ENCODE measurements at regions not wholly inside any gene's neighbourhood (a gene's known extent, or its start where the extent isn't known, plus 50 kb on each side); places are given as distances from the start of the nearest gene placed in this dataset.

DNA sequence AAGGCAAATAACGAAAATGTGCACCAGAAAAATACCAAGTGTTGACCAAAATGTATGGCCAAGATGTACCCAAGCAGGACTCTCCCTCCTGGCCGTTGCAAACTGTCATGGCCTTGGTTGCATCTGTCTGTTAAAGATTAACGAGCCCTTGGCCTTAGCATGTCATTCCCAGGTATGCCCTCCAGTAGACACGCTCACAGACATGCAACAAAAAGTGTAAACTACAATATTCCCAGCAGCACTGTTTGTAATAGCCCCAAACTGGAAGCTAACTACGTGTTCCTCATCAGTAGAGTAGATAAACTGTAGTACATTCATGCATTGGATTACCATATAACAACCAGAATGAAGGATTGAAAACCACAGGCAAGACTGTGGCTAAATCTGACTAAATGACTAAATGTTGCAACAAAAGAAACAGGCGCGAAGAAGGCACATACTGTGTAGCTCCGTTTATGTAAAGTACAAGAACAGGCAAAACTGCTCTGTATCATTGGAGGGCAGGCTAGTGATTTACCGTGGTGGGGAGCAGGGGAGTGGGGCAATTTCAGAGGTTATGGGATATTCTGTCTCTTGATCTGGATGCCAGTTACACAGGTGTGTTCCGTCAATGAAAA is 232.8 kb upstream of the DIO3 start (continued):
- TF ChIP-seq ERF (CRISPR knock-in tag; IDR thresholded peaks at IDR 0.05) (0 out of 2 replicates have a peak, but pooled peaks have one; percentile 16), ZNF746 (CRISPR knock-in tag; IDR thresholded peaks at IDR 0.05) (no peak), HDAC1 (CRISPR knock-in tag; IDR thresholded peaks at IDR 0.05) (0 out of 2 replicates have a peak, but pooled peaks have one; percentile 13), TBX2 (CRISPR knock-in tag; IDR thresholded peaks at IDR 0.05; ENCODE audit: borderline replicate concordance) (peak; percentile 41; the same call in 1 of the 2 replicates), ELF3 (CRISPR knock-in tag; IDR thresholded peaks at IDR 0.05) (peak; percentile 53), HNF4G (IDR thresholded peaks at IDR 0.05; ENCODE audit: borderline replicate concordance, low read depth, low read length) (no peak), HNF4G (CRISPR knock-in tag; IDR thresholded peaks at IDR 0.05; ENCODE audit: borderline replicate concordance, low read depth) (no peak), WIZ (CRISPR knock-in tag; IDR thresholded peaks at IDR 0.05) (0 out of 2 replicates have a peak, but pooled peaks have one; percentile 79), ASH2L (IDR thresholded peaks at IDR 0.05; ENCODE audit: insufficient read length, low read depth, low read length) (peak; percentile 22), LCORL (IDR thresholded peaks at IDR 0.05) (no peak), LCORL (CRISPR knock-in tag; IDR thresholded peaks at IDR 0.05) (peak; percentile 80), HOXA9 (CRISPR knock-in tag; IDR thresholded peaks at IDR 0.05; ENCODE audit: borderline replicate concordance) (peak; percentile 16; the same call in 1 of the 2 replicates)
- TF ChIP-seq, protein P1, sequence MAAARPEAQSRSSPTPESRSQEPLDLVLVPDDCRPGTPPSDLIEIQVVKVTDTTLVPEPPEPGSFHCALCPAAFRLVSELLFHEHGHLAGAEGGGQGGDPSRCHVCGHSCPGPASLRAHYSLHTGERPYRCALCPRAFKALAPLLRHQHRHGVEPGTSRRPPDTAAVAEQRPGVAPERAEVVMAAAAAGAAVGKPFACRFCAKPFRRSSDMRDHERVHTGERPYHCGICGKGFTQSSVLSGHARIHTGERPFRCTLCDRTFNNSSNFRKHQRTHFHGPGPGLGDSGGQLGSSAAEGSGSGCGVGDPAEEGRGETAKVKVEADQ (CRISPR knock-in tag; IDR thresholded peaks at IDR 0.05; ENCODE audit: borderline replicate concordance): no peak
- TF ChIP-seq, protein P2, sequence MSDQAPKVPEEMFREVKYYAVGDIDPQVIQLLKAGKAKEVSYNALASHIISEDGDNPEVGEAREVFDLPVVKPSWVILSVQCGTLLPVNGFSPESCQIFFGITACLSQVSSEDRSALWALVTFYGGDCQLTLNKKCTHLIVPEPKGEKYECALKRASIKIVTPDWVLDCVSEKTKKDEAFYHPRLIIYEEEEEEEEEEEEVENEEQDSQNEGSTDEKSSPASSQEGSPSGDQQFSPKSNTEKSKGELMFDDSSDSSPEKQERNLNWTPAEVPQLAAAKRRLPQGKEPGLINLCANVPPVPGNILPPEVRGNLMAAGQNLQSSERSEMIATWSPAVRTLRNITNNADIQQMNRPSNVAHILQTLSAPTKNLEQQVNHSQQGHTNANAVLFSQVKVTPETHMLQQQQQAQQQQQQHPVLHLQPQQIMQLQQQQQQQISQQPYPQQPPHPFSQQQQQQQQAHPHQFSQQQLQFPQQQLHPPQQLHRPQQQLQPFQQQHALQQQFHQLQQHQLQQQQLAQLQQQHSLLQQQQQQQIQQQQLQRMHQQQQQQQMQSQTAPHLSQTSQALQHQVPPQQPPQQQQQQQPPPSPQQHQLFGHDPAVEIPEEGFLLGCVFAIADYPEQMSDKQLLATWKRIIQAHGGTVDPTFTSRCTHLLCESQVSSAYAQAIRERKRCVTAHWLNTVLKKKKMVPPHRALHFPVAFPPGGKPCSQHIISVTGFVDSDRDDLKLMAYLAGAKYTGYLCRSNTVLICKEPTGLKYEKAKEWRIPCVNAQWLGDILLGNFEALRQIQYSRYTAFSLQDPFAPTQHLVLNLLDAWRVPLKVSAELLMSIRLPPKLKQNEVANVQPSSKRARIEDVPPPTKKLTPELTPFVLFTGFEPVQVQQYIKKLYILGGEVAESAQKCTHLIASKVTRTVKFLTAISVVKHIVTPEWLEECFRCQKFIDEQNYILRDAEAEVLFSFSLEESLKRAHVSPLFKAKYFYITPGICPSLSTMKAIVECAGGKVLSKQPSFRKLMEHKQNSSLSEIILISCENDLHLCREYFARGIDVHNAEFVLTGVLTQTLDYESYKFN (CRISPR knock-in tag; conservative IDR thresholded peaks at IDR 0.05): peak; percentile 74
- TF ChIP-seq, protein P3, sequence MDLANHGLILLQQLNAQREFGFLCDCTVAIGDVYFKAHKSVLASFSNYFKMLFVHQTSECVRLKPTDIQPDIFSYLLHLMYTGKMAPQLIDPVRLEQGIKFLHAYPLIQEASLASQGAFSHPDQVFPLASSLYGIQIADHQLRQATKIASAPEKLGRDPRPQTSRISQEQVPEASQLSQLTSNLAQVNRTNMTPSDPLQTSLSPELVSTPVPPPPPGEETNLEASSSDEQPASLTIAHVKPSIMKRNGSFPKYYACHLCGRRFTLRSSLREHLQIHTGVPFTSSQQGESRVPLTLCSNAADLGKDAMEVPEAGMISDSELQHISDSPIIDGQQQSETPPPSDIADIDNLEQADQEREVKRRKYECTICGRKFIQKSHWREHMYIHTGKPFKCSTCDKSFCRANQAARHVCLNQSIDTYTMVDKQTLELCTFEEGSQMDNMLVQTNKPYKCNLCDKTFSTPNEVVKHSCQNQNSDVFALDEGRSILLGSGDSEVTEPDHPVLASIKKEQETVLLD (CRISPR knock-in tag; IDR thresholded peaks at IDR 0.05; ENCODE audit: low read depth): no peak
- TF ChIP-seq, protein P4, sequence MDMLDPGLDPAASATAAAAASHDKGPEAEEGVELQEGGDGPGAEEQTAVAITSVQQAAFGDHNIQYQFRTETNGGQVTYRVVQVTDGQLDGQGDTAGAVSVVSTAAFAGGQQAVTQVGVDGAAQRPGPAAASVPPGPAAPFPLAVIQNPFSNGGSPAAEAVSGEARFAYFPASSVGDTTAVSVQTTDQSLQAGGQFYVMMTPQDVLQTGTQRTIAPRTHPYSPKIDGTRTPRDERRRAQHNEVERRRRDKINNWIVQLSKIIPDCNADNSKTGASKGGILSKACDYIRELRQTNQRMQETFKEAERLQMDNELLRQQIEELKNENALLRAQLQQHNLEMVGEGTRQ (IDR thresholded peaks at IDR 0.05; ENCODE audit: low read depth, low read length): no peak
- TF ChIP-seq, protein P4 (CRISPR knock-in tag; IDR thresholded peaks at IDR 0.05; ENCODE audit: borderline replicate concordance): no peak
- TF ChIP-seq, protein P5, sequence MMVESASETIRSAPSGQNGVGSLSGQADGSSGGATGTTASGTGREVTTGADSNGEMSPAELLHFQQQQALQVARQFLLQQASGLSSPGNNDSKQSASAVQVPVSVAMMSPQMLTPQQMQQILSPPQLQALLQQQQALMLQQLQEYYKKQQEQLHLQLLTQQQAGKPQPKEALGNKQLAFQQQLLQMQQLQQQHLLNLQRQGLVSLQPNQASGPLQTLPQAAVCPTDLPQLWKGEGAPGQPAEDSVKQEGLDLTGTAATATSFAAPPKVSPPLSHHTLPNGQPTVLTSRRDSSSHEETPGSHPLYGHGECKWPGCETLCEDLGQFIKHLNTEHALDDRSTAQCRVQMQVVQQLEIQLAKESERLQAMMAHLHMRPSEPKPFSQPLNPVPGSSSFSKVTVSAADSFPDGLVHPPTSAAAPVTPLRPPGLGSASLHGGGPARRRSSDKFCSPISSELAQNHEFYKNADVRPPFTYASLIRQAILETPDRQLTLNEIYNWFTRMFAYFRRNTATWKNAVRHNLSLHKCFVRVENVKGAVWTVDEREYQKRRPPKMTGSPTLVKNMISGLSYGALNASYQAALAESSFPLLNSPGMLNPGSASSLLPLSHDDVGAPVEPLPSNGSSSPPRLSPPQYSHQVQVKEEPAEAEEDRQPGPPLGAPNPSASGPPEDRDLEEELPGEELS (CRISPR knock-in tag; IDR thresholded peaks at IDR 0.05): peak; percentile 66; the same call in 1 of the 2 replicates
- TF ChIP-seq, protein P6, sequence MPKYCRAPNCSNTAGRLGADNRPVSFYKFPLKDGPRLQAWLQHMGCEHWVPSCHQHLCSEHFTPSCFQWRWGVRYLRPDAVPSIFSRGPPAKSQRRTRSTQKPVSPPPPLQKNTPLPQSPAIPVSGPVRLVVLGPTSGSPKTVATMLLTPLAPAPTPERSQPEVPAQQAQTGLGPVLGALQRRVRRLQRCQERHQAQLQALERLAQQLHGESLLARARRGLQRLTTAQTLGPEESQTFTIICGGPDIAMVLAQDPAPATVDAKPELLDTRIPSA (CRISPR knock-in tag; IDR thresholded peaks at IDR 0.05; ENCODE audit: borderline replicate concordance): no peak
